Stomach (tissue), 8 donors: ENCODE measurements at regions not wholly inside any gene's neighbourhood (a gene's known extent, or its start where the extent isn't known, plus 50 kb on each side); places are given as distances from the start of the nearest gene placed in this dataset.

Experiments
- DNase-seq, 2 donors: peaks; one replicate each; pipeline versions ENCODE4 v3.0.0 to v3.0.0-alpha.2; 2013 to 2019
- H3K27ac ChIP-seq, 5 donors: fragments of 200-600 bp in 4 of 5; sonication (generic) in 4 of 5; one replicate each; pipeline ENCODE4 v1.5.1; 2013 to 2019; ENCODE audit warnings: mild to moderate bottlenecking in 1 of 5, moderate library complexity in 1 of 5
- H3K27me3 ChIP-seq, 3 donors: fragments of 200-600 bp; sonication (generic); one replicate each; pipeline ENCODE4 v1.5.1; 2017 to 2019; ENCODE audit warnings: mixed run types in 1 of 3
- H3K36me3 ChIP-seq, 4 donors: fragments of 200-600 bp; sonication (generic); 1 replicate in 3 of 4; 2 replicates in 1 of 4; pipeline ENCODE4 v1.5.1; 2016 to 2019
- H3K4me1 ChIP-seq, 4 donors: fragments of 200-600 bp; sonication (generic); one replicate each; pipeline ENCODE4 v1.5.1; 2016 to 2019
- H3K4me3 ChIP-seq, 4 donors: fragments of 200-600 bp; sonication (generic) in 3 of 4; one replicate each; pipeline ENCODE4 v1.5.1; 2016 to 2019; ENCODE audit warnings: mild to moderate bottlenecking in 1 of 4
- H3K9me3 ChIP-seq, 4 donors: fragments of 200-600 bp; sonication (generic); one replicate each; pipeline ENCODE4 v1.5.1; 2016 to 2019
- CTCF ChIP-seq, 7 experiments: fragments of 450-650 bp in 4 of 7; fragments of 200-600 bp in 3 of 7; sonication (generic) in 3 of 7; IDR thresholded peaks; one replicate each; pipeline ENCODE4 v1.5.1; 2016 to 2019; ENCODE audit warnings: antibody characterized with exemption in 7 of 7, control low read depth in 2 of 7, mild to moderate bottlenecking in 1 of 7
- EP300 ChIP-seq: sonication (generic); formaldehyde crosslinking; IDR thresholded peaks from one replicate; pipeline ENCODE4 v1.6.1; 2017; ENCODE audit warnings: antibody characterized with exemption
- POLR2A ChIP-seq, 4 donors: fragments of 450-650 bp; IDR thresholded peaks; one replicate each; pipeline ENCODE4 v1.6.1; 2016; ENCODE audit warnings: antibody characterized with exemption in 4 of 4, control low read depth in 2 of 4, mild to moderate bottlenecking in 1 of 4, moderate library complexity in 1 of 4
- POLR2AphosphoS5 ChIP-seq, 3 donors: sonication (generic); formaldehyde crosslinking; IDR thresholded peaks; one replicate each; pipeline ENCODE4 v1.6.1; 2016; ENCODE audit warnings: antibody characterized with exemption in 3 of 3
- WGBS, 5 donors: extraction: QIAGEN DNeasy Blood & Tissue Kit in 3 of 5; methylation state at CpG; one replicate each; pipeline versions ENCODE4 v1.1.5 to v1.1.7; 2013 to 2018; 5-methylcytosine and 5-hydroxymethylcytosine counted together
- intact Hi-C: fragments of 100-400 bp; cut with DNase I; formaldehyde crosslinking; loops from one replicate; pipeline ENCODE4 v1.15.1; 2023; ENCODE audit warnings: low total_unique reads
- donor health status: healthy with polysubstance abuse.
- donor health status: Bipolar disorder and iron deficiency.
- donor health status: healthy.

- no peaks in the 10 kb centered on the region for H3K9me3 ChIP-seq
- no peaks in the 10 kb centered on the region for H3K4me1 ChIP-seq
- TF ChIP-seq POLR2A (IDR thresholded peaks at IDR 0.05) = no peak
- TF ChIP-seq EP300 = no peak
- TF ChIP-seq CTCF (IDR thresholded peaks at IDR 0.05) = no peak
- no peak for TF ChIP-seq POLR2AphosphoS5 (IDR thresholded peaks at IDR 0.05)
- no peak overlapping the region for H3K4me3 ChIP-seq
- no peak for DNase-seq
- intact Hi-C loops = no loop called here
- WGBS, 5 donors = 78 to 92% (median 88%) methylated on average over 3 of the region's 3 CpGs
- no peaks in the 10 kb centered on the region for H3K36me3 ChIP-seq
- H3K27ac ChIP-seq = no peak overlapping the region
- no peaks in the 10 kb centered on the region for H3K27me3 ChIP-seq
Measured at GRCh38 chr12:105547786-105548185, 217.3 kb downstream of the C12orf75 start.

GRCh38 chr12:105548626-105549025 is 218.1 kb downstream of the C12orf75 start:
- TF ChIP-seq POLR2A (IDR thresholded peaks at IDR 0.05) (no peak), EP300 (no peak), CTCF (IDR thresholded peaks at IDR 0.05) (no peak), POLR2AphosphoS5 (IDR thresholded peaks at IDR 0.05) (no peak)
- WGBS, 5 donors = 84 to 97% (median 88%) methylated on average over 3 of the region's 3 CpGs

GRCh38 chr12:105552056-105552455 is 221.6 kb downstream of the C12orf75 start:
- H3K27ac ChIP-seq = no peak overlapping the region
- no peaks in the 10 kb centered on the region for H3K36me3 ChIP-seq
- no peaks in the 10 kb centered on the region for H3K9me3 ChIP-seq
- no peaks in the 10 kb centered on the region for H3K4me1 ChIP-seq
- no peak overlapping the region for H3K4me3 ChIP-seq
- H3K27me3 ChIP-seq = no peaks in the 10 kb centered on the region
- DNase-seq = no peak
- intact Hi-C loops = no loop called here
- TF ChIP-seq CTCF (IDR thresholded peaks at IDR 0.05) (no peak), EP300 (no peak), POLR2AphosphoS5 (IDR thresholded peaks at IDR 0.05) (no peak), POLR2A (IDR thresholded peaks at IDR 0.05) (no peak)

More at GRCh38 chr12:105548626-105549025, 218.1 kb downstream of the C12orf75 start:
- Histone ChIP-seq H3K27ac (no peak overlapping the region), H3K4me3 (no peak overlapping the region), H3K4me1 (no peaks in the 10 kb centered on the region), H3K27me3 (no peaks in the 10 kb centered on the region), H3K36me3 (no peaks in the 10 kb centered on the region), H3K9me3 (no peaks in the 10 kb centered on the region)
- DNase-seq = no peak
- intact Hi-C loops = no loop called here

- Histone ChIP-seq H3K27ac (no peak overlapping the region), H3K27me3 (no peaks in the 10 kb centered on the region), H3K4me1 (no peaks in the 10 kb centered on the region), H3K36me3 (no peaks in the 10 kb centered on the region), H3K9me3 (no peaks in the 10 kb centered on the region), H3K4me3 (no peak overlapping the region)
- DNase-seq = no peak
- TF ChIP-seq POLR2AphosphoS5 (IDR thresholded peaks at IDR 0.05) (no peak), POLR2A (IDR thresholded peaks at IDR 0.05) (no peak), EP300 (no peak), CTCF (IDR thresholded peaks at IDR 0.05) (no peak)
- WGBS, 5 donors = 49 to 74% (median 61%) methylated on average over 3 of the region's 3 CpGs
- intact Hi-C loops = no loop called here
Measured at GRCh38 chr12:105554223-105554678, 223.8 kb downstream of the C12orf75 start.
